HPDE6-E6E7 (cell line): ENCODE measurements at regions not wholly inside any gene's neighbourhood (a gene's known extent, or its start where the extent isn't known, plus 50 kb on each side); places are given as distances from the start of the nearest gene placed in this dataset.

ENCODE experiments used
- DNase-seq: peaks from one replicate; pipeline ENCODE4 v3.0.0; 2011; ENCODE audit warnings: missing footprints; ENCODE audit errors: extremely low spot score

DNA sequence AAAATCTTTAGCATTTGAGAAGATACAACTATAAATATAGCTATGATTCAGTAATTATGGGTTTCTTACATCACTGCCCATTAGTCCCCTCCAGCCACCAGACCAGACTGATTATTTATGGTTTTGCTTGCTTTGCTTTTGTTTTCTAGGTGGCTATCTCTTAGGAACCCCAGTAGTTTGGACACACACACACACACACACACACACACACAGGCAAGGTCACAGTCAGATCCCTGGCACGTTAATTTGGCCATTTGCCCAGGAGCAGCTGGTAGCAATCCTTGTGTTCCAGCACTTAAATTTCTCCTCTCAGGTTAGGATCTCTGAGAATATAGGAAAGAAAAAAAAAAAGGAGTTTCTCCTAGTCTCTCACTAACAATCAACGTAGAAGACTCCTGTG, 90.2 kb upstream of the RESF1 start:
- DNase-seq = peak; percentile 10

GRCh38 chr12:31867292-31867691, 91.9 kb upstream of the RESF1 start:
- DNase-seq = no peak

DNA sequence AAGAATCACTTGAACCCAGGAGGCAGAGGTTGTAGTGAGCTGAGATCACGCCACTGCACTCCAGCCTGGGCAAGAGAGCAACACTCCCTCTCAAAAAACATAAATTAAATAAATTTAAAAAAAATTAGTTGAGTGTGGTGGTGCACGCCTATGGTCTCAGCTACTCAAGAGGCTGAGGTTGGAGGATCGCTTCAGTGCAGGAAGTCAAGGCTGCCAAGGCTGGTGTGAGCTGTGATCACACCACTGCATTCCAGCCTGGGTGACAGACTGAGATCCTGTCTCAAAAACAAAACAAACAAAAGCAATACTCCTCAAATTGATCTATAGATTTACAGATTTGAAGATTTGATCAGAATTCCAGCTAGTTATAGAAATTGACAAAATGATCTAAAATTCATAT, 92.7 kb upstream of the RESF1 start:
- no peak for DNase-seq

- no peak for DNase-seq
Observed at GRCh38 chr12:31865023-31865422, 94.2 kb upstream of the RESF1 start.

GRCh38 chr12:31861360-31861759, 97.9 kb upstream of the RESF1 start:
- DNase-seq = no peak

- DNase-seq = no peak
Observed at GRCh38 chr12:31860401-31860800, 98.8 kb upstream of the RESF1 start.

- DNase-seq = no peak
Observed at GRCh38 chr12:31859232-31859977, 99.8 kb upstream of the RESF1 start.

DNA sequence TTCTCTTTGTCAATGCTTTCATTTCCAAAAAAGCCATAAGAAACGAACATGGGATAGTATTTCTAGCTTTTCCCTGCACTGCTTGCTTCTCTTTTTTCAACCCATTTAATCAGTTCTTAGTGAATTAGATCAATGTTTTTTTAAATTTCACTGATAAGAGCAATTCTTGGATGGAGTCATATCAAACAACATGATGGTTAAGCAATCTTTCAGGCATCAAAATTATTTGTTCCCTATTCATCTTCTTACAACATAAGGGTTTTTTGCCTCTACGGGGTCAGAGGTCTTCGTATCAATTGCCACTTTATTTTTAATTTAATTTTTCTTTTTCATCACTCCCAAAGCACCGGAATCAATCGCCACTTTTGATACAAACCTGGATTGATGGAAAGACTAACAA, 103.8 kb upstream of the RESF1 start:
- DNase-seq = no peak

DNA sequence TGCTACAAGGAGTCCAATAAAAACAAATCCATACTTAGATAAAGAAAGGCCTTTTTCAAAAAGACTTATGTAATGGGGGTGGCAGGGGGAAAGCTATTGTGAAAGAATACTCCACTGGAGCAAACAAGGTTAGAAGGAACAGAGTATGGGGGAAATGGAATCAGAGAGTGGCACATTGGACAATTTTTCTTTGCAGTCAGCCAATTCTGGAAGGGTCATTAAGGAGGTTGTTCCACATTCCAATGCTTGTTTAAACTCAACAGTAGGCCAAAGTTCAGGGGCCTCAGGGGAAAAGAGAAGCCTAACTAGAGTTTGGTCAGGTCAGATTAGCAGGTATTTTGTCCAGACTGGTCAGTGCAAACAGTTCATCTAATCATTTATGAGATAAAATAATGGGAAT, 105.2 kb upstream of the RESF1 start:
- DNase-seq = no peak

- DNase-seq = no peak
Observed at GRCh38 chr12:31853520-31853919, 105.7 kb upstream of the RESF1 start.

DNA sequence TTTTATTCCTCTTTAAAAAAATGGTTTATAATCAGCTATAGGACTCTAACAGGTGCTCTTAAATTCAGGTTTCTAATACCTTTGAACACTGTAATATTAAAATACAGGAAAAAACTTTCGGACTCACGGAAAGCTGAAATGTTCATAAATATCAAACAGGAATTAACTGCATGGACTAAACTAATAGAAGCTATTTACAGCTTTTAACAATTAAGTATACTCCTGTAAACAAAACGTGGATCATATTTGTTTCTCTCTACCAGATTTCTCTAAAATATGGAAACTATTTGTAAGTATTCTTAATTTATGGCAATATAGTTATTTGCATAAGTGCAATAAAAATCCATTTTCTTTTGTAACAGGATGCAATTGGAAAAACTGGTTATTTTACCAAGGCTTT, 108.9 kb upstream of the RESF1 start:
- no peak for DNase-seq

DNA sequence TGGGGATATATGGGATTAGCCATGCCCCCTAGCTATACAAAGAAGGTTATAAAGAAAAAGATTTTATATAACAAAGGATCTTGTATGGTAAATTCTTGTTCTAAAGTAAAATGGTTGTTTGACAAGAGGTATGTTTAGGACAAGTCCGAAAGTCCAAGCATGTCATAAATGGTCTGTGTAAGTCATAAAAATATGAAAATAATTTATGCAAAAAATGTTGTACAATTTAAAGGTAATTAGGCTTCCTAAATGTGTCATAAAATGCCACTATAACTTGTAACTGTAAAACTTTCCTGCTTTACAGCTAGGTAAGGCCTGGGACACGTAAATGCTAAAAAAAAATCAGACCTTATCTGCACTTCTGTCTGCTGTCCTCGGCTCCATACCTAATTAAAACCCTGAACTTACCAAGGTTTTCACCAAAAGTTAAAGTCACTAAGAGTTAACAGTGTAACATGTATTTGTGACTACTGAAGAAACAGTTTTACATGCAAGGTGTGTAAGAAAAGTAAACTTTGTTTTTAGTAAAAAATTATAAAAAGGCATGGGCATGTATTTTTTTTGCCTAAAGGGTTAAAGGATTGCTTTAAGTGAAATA, 110.0 kb upstream of the RESF1 start:
- DNase-seq = no peak

DNA sequence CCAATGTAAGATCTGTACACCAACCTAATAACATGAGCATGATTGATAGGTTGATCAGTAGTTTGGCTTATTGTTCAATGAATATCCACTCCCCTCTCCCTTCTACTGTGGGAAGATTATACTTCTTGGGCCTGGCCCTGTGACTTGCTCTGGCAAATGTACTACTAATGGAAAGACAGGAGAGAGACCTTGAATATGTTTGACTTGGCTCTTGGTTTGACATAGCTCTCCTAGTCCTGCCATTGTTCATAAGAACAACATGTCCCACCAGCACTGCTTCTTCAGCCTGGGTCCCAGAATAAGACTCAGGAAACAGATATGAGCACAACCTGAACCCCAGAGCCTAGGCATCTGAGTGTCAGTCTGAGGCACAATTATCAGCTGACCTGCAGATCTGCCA, 112.8 kb upstream of the RESF1 start:
- DNase-seq = no peak

- DNase-seq = no peak
Observed at GRCh38 chr12:31845613-31846322, 113.4 kb upstream of the RESF1 start.

DNA sequence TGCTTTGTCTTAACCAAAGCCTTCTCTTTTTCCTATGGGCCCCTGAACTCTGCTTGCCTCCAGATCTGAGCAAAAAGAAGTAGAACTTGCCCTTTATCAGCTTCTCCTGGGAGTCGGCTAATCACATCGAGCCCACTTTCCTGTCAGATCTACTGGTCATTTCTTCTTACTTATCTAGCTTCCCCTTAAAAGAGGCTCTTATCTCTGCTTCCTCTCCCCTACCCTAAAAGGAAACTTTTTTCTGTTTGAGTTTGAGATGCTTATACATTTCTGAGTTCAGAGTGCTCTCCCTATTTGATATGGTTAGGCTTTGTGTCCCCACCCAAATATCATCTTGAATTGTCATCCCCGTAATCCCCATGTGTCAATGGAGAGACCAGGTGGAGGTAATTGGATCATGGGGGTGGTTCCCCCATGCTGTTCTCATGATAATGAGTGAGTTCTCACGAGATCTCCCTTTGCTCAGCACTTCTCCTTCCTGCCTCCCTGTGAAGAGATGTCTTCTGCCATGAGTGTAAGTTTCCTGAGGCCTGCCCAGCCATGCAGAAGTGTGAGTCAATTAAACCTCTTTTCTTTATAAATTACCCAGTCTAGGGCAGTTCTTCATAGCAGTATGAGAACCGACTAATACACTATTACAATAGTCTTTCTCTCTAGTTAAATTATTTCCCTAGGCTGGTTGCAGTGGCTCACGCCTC, 114.7 kb upstream of the AMN1 start:
- DNase-seq = no peak

DNA sequence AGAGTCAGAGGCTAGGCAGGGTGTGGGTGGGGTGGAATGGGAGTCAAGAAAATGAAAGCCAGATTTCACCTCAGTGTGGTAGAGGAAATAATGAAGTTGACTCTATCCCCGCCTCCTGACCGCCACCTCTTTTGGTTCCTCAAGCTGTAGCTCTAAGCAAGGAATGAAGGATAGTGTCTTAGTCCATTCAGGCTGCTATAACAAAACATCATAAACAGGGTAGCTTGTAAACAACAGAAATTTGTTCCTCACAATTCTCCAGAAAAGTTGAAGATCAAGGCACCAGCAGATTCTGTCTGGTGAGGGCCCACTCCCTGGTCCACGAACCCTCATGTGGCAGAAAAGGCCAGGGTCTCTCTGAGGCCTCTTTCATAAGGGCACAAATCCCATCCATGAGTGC, 109.1 kb upstream of the AMN1 start:
- DNase-seq = no peak

DNA sequence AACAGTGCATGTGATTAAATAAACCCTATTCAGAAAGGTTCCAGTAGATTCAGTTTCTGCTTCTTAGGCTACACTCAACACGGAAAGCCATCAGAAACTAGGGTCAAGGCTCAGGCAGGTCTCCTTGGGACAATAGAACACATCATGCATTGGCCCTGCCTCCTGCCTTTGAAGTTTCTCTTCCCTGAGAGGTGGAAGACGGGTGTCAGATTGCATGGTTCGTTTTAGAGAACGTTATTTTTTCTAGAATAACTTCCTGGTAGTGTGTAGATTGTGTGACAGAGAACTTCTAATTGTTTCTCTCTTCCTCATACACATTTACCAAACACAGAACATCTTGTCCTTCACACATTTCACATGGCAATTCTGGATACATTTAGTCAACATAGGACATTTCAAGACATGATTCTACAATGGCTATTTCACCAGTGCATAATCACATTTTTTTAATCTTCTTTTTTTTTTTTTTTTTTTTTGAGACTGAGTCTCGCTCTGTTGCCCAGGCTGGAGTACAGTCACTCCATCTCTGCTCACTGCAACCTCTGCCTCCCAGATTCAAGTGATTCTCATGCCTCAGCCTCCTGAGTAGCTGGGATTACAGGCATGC, 106.6 kb upstream of the AMN1 start:
- DNase-seq = no peak

DNA sequence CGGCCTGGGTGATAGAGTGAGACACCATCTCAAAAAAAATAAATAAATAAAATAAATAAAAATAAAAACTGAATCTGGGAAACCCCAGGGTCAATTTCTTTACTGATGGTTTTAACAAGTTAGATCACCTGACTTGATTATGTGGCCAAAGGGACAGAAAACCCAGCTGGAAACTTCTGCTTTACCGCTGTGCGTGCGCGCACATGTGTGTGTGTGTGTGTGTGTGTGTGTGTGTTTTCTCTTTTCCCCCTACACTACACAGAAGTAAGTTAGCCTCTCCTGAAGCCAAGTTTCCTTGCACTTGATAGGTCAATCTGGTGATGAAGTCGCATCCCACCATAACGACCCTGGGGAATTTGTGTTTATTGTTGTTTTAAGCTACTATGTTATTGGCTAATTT, 105.3 kb upstream of the AMN1 start:
- DNase-seq = no peak

- no peak for DNase-seq
Observed at GRCh38 chr12:31832740-31833729, 104.2 kb upstream of the AMN1 start.

DNA sequence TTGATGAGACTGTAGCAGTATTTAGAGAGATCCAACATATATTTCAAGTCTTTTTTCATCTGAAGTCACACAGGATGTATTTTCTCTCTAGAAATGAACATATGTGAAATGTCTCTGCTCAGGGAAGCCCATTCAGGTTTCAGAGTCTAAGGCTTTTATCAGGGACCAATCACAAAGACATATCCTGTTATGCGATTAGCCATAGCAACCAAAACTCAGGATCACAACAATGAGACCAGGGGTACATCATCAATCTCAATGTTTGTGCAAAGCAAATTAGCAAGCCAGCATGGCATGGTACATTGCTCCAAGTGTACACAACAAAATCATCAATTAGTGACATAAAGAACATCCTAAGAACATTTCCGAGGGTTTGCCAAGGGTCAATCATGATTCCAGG, 99.2 kb upstream of the AMN1 start:
- DNase-seq = no peak

GRCh38 chr12:31822761-31823160, 93.9 kb upstream of the AMN1 start:
- DNase-seq = no peak
